Thymus (tissue), 11 donors: ENCODE measurements at regions not wholly inside any gene's neighbourhood (a gene's known extent, or its start where the extent isn't known, plus 50 kb on each side); places are given as distances from the start of the nearest gene placed in this dataset.
"Not testable (repeated sequence)": the region's sequence is repeated elsewhere in the genome, so short reads cannot be mapped to it uniquely, and the experiment has no call there.

ENCODE experiments used
- DNase-seq, 9 donors: peaks; one replicate each; pipeline ENCODE4 v3.0.0-alpha.2; 2013; ENCODE audit warnings: low spot score in 9 of 9, low read depth in 6 of 9, missing footprints in 1 of 9
- H3K27ac ChIP-seq, 2 donors: one replicate each; pipeline ENCODE4 v1.5.1; 2013; ENCODE audit warnings: control low read depth in 1 of 2, low read depth in 1 of 2, low read length in 1 of 2, mild to moderate bottlenecking in 1 of 2, moderate library complexity in 1 of 2
- H3K27me3 ChIP-seq, 2 donors: one replicate each; pipeline ENCODE4 v1.5.1; 2013; ENCODE audit warnings: low read length in 1 of 2; ENCODE audit not compliant: control insufficient read depth in 2 of 2, insufficient read depth in 1 of 2
- H3K36me3 ChIP-seq, 2 donors: one replicate each; pipeline ENCODE4 v1.5.1; 2013; ENCODE audit warnings: low read length in 1 of 2, mild to moderate bottlenecking in 1 of 2, moderate library complexity in 1 of 2; ENCODE audit not compliant: control insufficient read depth in 2 of 2, insufficient read depth in 2 of 2
- H3K4me1 ChIP-seq, 2 donors: one replicate each; pipeline ENCODE4 v1.5.1; 2013; ENCODE audit warnings: low read length in 2 of 2; ENCODE audit not compliant: control insufficient read depth in 2 of 2, insufficient read depth in 2 of 2
- H3K4me3 ChIP-seq, 2 donors: one replicate each; pipeline ENCODE4 v1.5.1; 2013; ENCODE audit warnings: low read length in 2 of 2, control low read depth in 1 of 2, mild to moderate bottlenecking in 1 of 2
- H3K9me3 ChIP-seq, 2 donors: one replicate each; pipeline ENCODE4 v1.5.1; 2013; ENCODE audit warnings: low read length in 1 of 2, mild to moderate bottlenecking in 1 of 2; ENCODE audit not compliant: control insufficient read depth in 2 of 2, insufficient read depth in 1 of 2
- WGBS: extraction: QIAGEN DNeasy Blood & Tissue Kit; methylation state at CpG from one replicate; pipeline ENCODE4 v1.1.7; 2013; 5-methylcytosine and 5-hydroxymethylcytosine counted together
- donor health status: healthy.

DNA sequence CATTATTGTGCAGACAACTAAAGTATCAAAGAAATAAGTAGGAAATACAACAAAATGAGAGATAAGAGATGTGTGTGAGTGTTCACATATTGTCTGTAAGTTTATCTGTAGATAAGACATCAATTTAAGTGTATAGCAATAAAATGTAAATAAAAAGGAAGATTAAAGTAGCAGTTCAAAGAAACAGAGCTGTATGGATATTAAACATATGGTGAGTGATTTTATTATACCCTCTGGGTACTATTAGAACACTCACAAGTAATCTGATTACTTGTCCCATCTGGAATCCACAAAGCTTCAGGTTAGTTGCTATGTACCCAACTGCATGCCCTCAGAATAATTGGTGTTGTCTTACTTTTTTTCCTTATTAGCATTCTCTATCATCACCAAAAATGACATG, 747.9 kb upstream of the ADGRL3 start:
- Histone ChIP-seq H3K27me3 (no peaks in the 10 kb centered on the region), H3K36me3 (no peaks in the 10 kb centered on the region), H3K4me3 (no peak overlapping the region), H3K9me3 (peaks cover 0 to 4% of the 10 kb centered on the region in 2 donors), H3K4me1 (no peaks in the 10 kb centered on the region), H3K27ac (no peak overlapping the region)
- DNase-seq, result no peak

DNA sequence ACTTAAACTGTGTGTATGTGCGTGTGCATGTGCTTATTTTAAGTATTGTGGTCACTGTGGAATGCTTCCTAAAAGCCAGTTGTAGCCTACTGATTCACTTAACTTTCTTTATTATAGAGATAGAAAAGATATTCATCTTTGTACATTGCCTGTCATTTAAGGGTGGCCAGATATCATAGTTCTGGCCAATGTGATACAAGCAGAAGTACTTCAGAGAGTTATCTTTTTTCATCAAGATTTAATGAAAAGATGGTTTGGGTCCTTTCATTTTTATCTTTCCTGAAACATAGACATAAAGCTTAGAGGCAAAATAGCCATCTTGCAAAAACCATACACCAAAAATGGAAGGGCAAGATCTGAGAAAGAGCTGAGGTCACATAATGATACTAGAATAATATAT, 744.7 kb upstream of the ADGRL3 start:
- no peaks in the 10 kb centered on the region for H3K27me3 ChIP-seq
- H3K36me3 ChIP-seq, result no peaks in the 10 kb centered on the region
- H3K4me3 ChIP-seq, result no peak overlapping the region
- no peak for DNase-seq
- no peaks in the 10 kb centered on the region for H3K4me1 ChIP-seq
- WGBS, result 92% methylated on average over 1 of the region's 1 CpG
- H3K9me3 ChIP-seq, result peaks cover 0 to 4% of the 10 kb centered on the region in 2 donors
- no peak overlapping the region for H3K27ac ChIP-seq

DNA sequence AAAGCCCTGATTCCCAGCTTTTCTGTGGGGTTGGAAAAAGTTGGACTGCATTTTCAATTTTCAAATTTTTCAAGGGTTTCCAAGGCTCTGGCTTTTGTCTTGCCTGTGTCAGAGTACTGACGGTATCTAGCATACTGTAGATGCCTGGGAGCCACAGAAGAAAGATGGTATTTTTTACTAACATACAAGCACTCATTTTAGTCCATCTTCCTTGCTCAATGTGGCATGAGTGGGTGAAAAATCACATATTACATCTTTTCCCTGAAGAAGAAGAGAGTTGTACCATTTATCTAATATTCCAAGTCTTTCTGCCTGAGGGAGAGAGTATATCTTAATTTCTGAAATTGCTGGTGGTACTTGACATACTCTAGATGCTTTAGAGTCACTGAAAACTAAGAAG, 738.6 kb upstream of the ADGRL3 start:
- no peak for DNase-seq
- Histone ChIP-seq H3K4me3 (no peak overlapping the region), H3K9me3 (peaks cover 0 to 9% of the 10 kb centered on the region in 2 donors), H3K27ac (no peak overlapping the region), H3K27me3 (no peaks in the 10 kb centered on the region), H3K36me3 (no peaks in the 10 kb centered on the region), H3K4me1 (no peaks in the 10 kb centered on the region)
- 91% methylated on average over 1 of the region's 1 CpG for WGBS

DNA sequence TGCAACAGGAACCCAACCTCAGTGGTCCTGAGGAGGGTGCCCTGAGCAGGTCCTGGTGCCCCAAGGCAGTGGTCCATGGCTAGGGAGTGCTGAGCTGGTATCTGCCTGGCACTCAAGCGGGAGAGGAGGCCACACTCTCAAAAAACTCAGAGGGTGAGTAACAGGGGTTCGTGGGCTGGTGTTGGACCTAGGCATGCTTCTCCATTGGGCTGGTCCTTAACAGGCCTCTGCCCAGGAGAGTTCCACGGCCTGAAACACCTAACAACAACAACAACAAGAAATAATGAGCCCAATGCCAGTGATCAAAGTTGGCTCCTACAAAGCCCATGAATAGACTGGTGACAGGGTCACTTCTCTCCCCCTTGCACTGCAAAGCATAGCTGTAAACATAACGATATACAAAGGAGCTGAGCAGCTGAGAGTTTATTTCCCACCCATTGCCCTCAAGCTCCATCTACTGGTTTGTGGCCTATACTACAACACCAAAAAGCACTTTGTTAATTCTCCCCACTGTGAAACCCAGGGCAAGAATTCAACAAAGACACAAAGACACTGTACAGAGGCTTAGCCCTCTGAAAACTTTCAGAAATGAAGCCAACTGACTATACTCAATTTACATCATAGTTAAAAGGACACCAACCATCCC, 736.1 kb upstream of the ADGRL3 start:
- WGBS, result 75% methylated on average over 4 of the region's 4 CpGs
- no peak for DNase-seq
- no peaks in the 10 kb centered on the region for H3K4me1 ChIP-seq
- H3K9me3 ChIP-seq, result peaks cover 0 to 9% of the 10 kb centered on the region in 2 donors
- no peaks in the 10 kb centered on the region for H3K36me3 ChIP-seq
- no peak overlapping the region for H3K4me3 ChIP-seq
- no peaks in the 10 kb centered on the region for H3K27me3 ChIP-seq
- no peak overlapping the region for H3K27ac ChIP-seq

DNA sequence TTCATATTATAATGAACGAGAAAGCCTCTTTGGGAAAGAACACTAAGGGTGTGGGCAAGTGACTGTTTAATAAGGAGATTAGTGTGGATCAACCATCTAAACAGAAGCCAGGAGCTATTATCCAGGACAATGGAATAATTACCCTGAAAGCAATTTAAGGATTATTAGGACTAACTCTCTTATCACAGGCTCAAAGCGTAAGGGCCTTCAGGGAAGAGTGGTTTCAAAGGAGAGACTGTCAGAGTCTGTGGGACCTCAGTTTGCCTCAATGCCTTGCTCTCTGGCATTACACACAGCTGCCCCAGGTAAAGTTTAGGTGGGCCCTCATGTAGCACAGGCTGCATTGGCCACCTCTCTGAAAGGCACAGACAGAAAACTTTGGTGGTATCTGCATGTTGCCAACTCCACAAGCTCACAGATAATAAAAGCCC, 717.2 kb upstream of the ADGRL3 start:
- 49% methylated on average over 2 of the region's 2 CpGs for WGBS
- DNase-seq, result no peak
- no peak overlapping the region for H3K4me3 ChIP-seq

DNA sequence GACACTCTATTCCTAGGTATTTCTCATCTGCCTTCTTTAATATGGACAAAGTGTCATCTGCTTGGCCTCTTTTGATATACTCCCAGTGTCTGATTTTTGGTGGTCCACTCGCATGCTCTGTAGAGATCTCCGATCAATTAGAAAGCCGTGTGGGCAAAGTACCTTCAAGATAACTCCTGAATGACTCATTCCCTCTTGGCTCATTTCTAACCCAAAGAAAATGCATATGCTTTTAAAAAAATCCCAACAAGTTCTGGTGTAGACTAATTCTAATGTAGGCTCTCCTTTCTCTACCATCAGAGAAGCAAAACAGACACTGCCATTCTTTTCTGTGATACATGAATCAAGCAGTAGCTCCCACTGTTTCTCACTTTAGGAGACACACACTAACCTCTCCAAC, 714.9 kb upstream of the ADGRL3 start:
- WGBS, result 87% methylated on average over 3 of the region's 3 CpGs
- H3K9me3 ChIP-seq, result no peaks in the 10 kb centered on the region
- no peak for DNase-seq
- no peak overlapping the region for H3K4me3 ChIP-seq
- no peaks in the 10 kb centered on the region for H3K36me3 ChIP-seq
- H3K27me3 ChIP-seq, result no peaks in the 10 kb centered on the region
- H3K27ac ChIP-seq, result no peak overlapping the region
- H3K4me1 ChIP-seq, result no peaks in the 10 kb centered on the region

More for the DNA sequence above, 717.2 kb upstream of the ADGRL3 start:
- Histone ChIP-seq H3K4me1 (no peaks in the 10 kb centered on the region), H3K36me3 (no peaks in the 10 kb centered on the region), H3K27me3 (no peaks in the 10 kb centered on the region), H3K27ac (no peak overlapping the region), H3K9me3 (no peaks in the 10 kb centered on the region)

DNA sequence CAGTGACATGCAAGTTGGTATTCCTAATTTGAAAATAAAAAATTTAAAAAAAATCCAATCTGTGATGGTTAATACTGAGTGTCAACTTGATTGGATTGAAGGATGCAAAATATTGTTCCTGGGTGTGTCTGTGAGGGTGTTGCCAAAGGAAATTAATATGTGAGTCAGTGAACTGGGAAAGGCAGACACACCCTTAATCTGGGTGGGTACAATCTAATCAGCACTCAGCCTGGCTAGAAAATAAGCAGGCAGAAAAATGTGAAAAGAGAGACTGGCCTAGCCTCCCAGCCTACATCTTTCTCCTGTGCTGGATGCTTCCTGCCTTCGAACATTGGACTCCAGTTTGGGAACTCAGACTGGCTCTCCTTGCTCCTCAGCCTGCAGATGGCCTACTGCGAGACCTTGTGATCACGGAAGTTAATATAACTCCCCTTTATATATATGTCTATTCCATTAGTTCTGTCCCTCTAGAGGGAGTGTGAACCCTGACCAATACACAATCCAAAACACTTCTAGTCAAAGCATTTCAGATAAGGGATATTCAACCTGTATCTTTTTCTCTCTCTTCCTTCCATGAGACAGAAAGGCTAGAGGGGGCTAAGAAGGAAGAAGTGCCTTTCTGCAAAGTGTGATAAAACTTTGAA, 712.9 kb upstream of the ADGRL3 start:
- DNase-seq, H3K27me3 ChIP-seq, H3K4me3 ChIP-seq, H3K9me3 ChIP-seq, H3K36me3 ChIP-seq, H3K4me1 ChIP-seq, H3K27ac ChIP-seq: not testable (repeated sequence)
- 87% methylated on average over 3 of the region's 3 CpGs for WGBS

DNA sequence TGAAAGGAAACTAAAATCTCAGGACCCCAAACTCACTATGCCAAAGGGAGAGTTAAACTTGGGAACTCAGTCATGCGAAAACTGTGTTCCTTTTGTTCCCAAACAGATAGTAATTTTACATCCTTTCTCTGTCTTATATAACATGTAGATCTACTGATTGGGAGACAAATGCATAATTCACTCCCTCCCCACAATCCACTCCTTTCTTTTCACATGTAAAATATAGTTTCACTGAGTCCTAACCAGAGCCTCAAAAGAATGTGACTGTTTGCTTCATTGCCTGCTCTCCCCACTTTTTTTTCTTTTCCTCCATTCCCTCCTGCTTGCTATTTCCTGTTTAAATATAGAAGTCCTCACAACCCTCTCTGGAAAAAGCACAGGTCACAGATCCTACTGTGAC, 699.3 kb upstream of the ADGRL3 start:
- no peaks in the 10 kb centered on the region for H3K4me1 ChIP-seq
- WGBS, result 85% methylated on average over 1 of the region's 1 CpG
- H3K36me3 ChIP-seq, result no peaks in the 10 kb centered on the region
- H3K4me3 ChIP-seq, result no peak overlapping the region
- no peak for DNase-seq
- no peak overlapping the region for H3K27ac ChIP-seq
- H3K27me3 ChIP-seq, result no peaks in the 10 kb centered on the region
- H3K9me3 ChIP-seq, result peaks cover 0 to 3% of the 10 kb centered on the region in 2 donors

DNA sequence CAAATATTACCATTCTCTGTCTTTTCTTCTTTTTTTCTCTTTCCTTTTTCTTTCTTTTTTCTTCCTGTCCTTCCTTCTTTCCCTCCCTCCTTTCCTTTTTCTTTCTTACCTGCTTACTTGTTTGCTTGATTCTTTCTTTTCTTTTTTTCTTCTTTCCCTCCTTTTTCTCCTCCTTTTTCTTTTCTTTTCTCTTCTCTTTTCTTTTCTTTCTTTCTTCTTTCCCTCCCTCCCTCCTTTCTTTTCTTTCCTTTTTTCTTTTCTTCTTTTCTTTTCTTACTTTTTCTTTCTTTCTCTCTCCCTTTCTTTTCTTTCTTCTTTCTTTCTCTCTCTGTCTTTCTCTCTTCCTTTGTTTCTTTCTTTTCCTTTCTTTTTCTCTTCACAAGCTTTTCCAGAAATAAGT, 697.4 kb upstream of the ADGRL3 start:
- H3K27ac ChIP-seq, result no peak overlapping the region
- DNase-seq, result no peak
- H3K36me3 ChIP-seq, result no peaks in the 10 kb centered on the region
- H3K27me3 ChIP-seq, result no peaks in the 10 kb centered on the region
- no peaks in the 10 kb centered on the region for H3K9me3 ChIP-seq
- H3K4me1 ChIP-seq, result no peaks in the 10 kb centered on the region
- H3K4me3 ChIP-seq, result no peak overlapping the region
